ENCODE measurements at regions not wholly inside any gene's neighbourhood (a gene's known extent, or its start where the extent isn't known, plus 50 kb on each side); places are given as distances from the start of the nearest gene placed in this dataset.
A peak's percentile ranks its signal among the peaks of the same experiment; 100 is the strongest.

- Histone ChIP-seq H3K18ac (ENCODE audit: insufficient read length, low read depth, low read length) (no peak overlapping the region), H3K79me1 (ENCODE audit: insufficient read depth, low read depth, low read length, poor library complexity, severe bottlenecking) (no peaks in the 10 kb centered on the region), H3K4ac (ENCODE audit: low read depth, low read length) (no peak overlapping the region), H3K9me3 (ENCODE audit: control insufficient read depth, low read depth, low read length) (no peaks in the 10 kb centered on the region), H2BK120ac (ENCODE audit: low read depth, low read length, poor library complexity, severe bottlenecking) (no peak overlapping the region), H3K56ac (ENCODE audit: insufficient read length, low read depth, low read length) (no peak overlapping the region), H4K20me1 (ENCODE audit: control insufficient read depth, insufficient read depth, insufficient read length) (no peaks in the 10 kb centered on the region), H3K27ac (ENCODE audit: insufficient read length, low read depth, low read length) (no peak overlapping the region), H2AFZ (ENCODE audit: low read length) (no peak overlapping the region), H2BK5ac (ENCODE audit: insufficient read length, low read length) (no peak overlapping the region), H2AK5ac (ENCODE audit: insufficient read length, low read length) (no peak overlapping the region), H4K8ac (replicated peaks; ENCODE audit: insufficient read length, low read depth, low read length) (no peak overlapping the region), H3K23me2 (ENCODE audit: insufficient read length, low read depth, low read length, poor library complexity, severe bottlenecking) (no peaks in the 10 kb centered on the region), H3T11ph (ENCODE audit: low read length) (no peak overlapping the region), H4K5ac (ENCODE audit: insufficient read length, low read depth, low read length) (no peak overlapping the region), H3K4me2 (ENCODE audit: insufficient read depth, insufficient read length, low read length) (no peak overlapping the region), H3K23ac (ENCODE audit: insufficient read length, low read depth, low read length) (no peak overlapping the region), H2BK20ac (ENCODE audit: low read depth, low read length, poor library complexity, severe bottlenecking) (no peak overlapping the region), H2BK15ac (ENCODE audit: low read depth, low read length) (no peak overlapping the region), H3K9ac (ENCODE audit: extremely low read depth, insufficient read length, low read length) (no peak overlapping the region), H3K79me2 (ENCODE audit: insufficient read depth, low read length) (no peaks in the 10 kb centered on the region), H4K91ac (ENCODE audit: insufficient read length, low read depth, low read length) (no peak overlapping the region), H3K4me1 (ENCODE audit: insufficient read depth, low read length) (no peaks in the 10 kb centered on the region; the same call in 1 of the 2 replicates), H3K14ac (ENCODE audit: insufficient read depth, low read length) (no peak overlapping the region), H2BK12ac (ENCODE audit: insufficient read length, low read depth, low read length) (no peak overlapping the region), H3K27me3 (ENCODE audit: insufficient read depth, low read length) (no peaks in the 10 kb centered on the region)
- DNase-seq: no peak
- H3K36me3 Mint-ChIP-seq (ENCODE audit: insufficient read depth in 1 of 3, low read depth in 3 of 3): no peaks in the 10 kb centered on the region
- H3K27ac Mint-ChIP-seq: 0 out of 7 replicates have a peak overlapping the region, but pooled peaks of 1 of the 3 experiments have one; percentile 1
- H3K9me3 Mint-ChIP-seq: no peaks in the 10 kb centered on the region
- peaks cover 18% of the 10 kb centered on the region in 2 experiments for H3K4me1 Mint-ChIP-seq
- H3K4me3 Mint-ChIP-seq: no peak overlapping the region
- no peaks in the 10 kb centered on the region for H3K27me3 Mint-ChIP-seq (ENCODE audit: low read depth)
- TF ChIP-seq CTCF (conservative IDR thresholded peaks at IDR 0.05): no peak
These were observed 58.5 kb upstream of the B3GAT2 start for GRCh38 chr6:71015392-71015791.
